ENCODE measurements at regions not wholly inside any gene's neighbourhood (a gene's known extent, or its start where the extent isn't known, plus 50 kb on each side); places are given as distances from the start of the nearest gene placed in this dataset.

- DNase-seq (ENCODE audit: low spot score) (no peak), ATAC-seq (no peak)
Observed at GRCh38 chr10:76736392-76736791, 901.2 kb downstream of the KCNMA1 start.

- DNase-seq (ENCODE audit: low spot score) (no peak), ATAC-seq (no peak)
Observed at GRCh38 chr10:76735866-76736265, 901.7 kb downstream of the KCNMA1 start.

GRCh38 chr10:76733441-76733936, 904.1 kb downstream of the KCNMA1 start:
- DNase-seq (ENCODE audit: low spot score) (no peak), ATAC-seq (no peak)

GRCh38 chr10:76732306-76732705, 905.3 kb downstream of the KCNMA1 start:
- DNase-seq (ENCODE audit: low spot score): no peak
- ATAC-seq: no peak

GRCh38 chr10:76729841-76730487, 907.6 kb downstream of the KCNMA1 start:
- ATAC-seq (no peak), DNase-seq (ENCODE audit: low spot score) (no peak)

GRCh38 chr10:76729346-76729745, 908.3 kb downstream of the KCNMA1 start:
- DNase-seq (ENCODE audit: low spot score): no peak
- no peak for ATAC-seq

GRCh38 chr10:76727038-76727437, 910.6 kb downstream of the KCNMA1 start:
- DNase-seq (ENCODE audit: low spot score) (no peak), ATAC-seq (no peak)

GRCh38 chr10:76723844-76724243, 913.8 kb downstream of the KCNMA1 start:
- ATAC-seq: no peak

GRCh38 chr10:76721891-76722505, 915.6 kb downstream of the KCNMA1 start:
- ATAC-seq: no peak
- DNase-seq (ENCODE audit: low spot score): no peak

More at GRCh38 chr10:76723844-76724243, 913.8 kb downstream of the KCNMA1 start:
- no peak for DNase-seq (ENCODE audit: low spot score)

- ATAC-seq (no peak), DNase-seq (ENCODE audit: low spot score) (no peak)
Observed at GRCh38 chr10:76719006-76719405, 918.6 kb downstream of the KCNMA1 start.

- ATAC-seq: no peak
- DNase-seq (ENCODE audit: low spot score): no peak
Observed at GRCh38 chr10:76717141-76717540, 920.5 kb downstream of the KCNMA1 start.

- ATAC-seq: no peak
- DNase-seq (ENCODE audit: low spot score): no peak
Observed at GRCh38 chr10:76711222-76711997, 926.2 kb downstream of the KCNMA1 start.

- no peak for ATAC-seq
- DNase-seq (ENCODE audit: low spot score): no peak
Observed at GRCh38 chr10:76700241-76700640, 937.4 kb downstream of the KCNMA1 start.

- ATAC-seq: no peak
Observed at GRCh38 chr10:76697923-76698322, 939.7 kb downstream of the KCNMA1 start.

GRCh38 chr10:76695069-76695468, 942.5 kb downstream of the KCNMA1 start:
- ATAC-seq (no peak), DNase-seq (ENCODE audit: low spot score) (no peak)

More at GRCh38 chr10:76697923-76698322, 939.7 kb downstream of the KCNMA1 start:
- DNase-seq (ENCODE audit: low spot score): no peak

GRCh38 chr10:76686201-76686600, 951.4 kb downstream of the KCNMA1 start:
- ATAC-seq (no peak), DNase-seq (ENCODE audit: low spot score) (no peak)

GRCh38 chr10:76684968-76685367, 952.6 kb downstream of the KCNMA1 start:
- DNase-seq (ENCODE audit: low spot score): no peak
- no peak for ATAC-seq

- DNase-seq (ENCODE audit: low spot score) (no peak), ATAC-seq (no peak)
Observed at GRCh38 chr10:76681153-76681552, 956.5 kb downstream of the KCNMA1 start.

- DNase-seq (ENCODE audit: low spot score) (no peak), ATAC-seq (no peak)
Observed at GRCh38 chr10:76679030-76679429, 958.6 kb downstream of the KCNMA1 start.

- ATAC-seq (no peak), DNase-seq (ENCODE audit: low spot score) (no peak)
Observed at GRCh38 chr10:76675951-76676587, 961.5 kb downstream of the KCNMA1 start.

GRCh38 chr10:76675561-76675950, 962.1 kb downstream of the KCNMA1 start:
- no peak for DNase-seq (ENCODE audit: low spot score)
- no peak for ATAC-seq

All from left lobe of liver (tissue), 2 donors.